ENCODE measurements at regions not wholly inside any gene's neighbourhood (a gene's known extent, or its start where the extent isn't known, plus 50 kb on each side); places are given as distances from the start of the nearest gene placed in this dataset.

DNA sequence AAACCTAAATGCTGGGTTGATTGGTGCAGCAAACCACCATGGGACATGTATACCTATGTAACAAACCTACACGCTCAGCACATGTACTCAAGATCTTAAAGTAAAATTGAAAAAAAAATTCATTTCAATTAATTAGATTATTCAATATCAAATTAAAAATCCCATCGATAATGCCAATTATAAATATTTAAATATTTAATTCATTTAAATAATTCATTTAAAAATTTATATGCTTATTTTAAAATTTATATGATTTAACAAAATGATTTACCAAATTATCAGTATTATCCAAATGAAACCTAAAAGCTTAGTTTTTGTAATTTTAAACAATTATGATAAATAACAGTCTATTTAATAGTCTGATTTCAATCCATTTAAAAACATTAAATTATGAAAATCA is 560.4 kb downstream of the NUP35 start:
- no peaks in the 10 kb centered on the region for H3K36me3 ChIP-seq (ENCODE audit: control insufficient read depth, insufficient read depth, low read length)
- no peaks in the 10 kb centered on the region for H3K4me1 ChIP-seq (ENCODE audit: control insufficient read depth, insufficient read depth, low read length)
- no peak overlapping the region for H3K4me3 ChIP-seq (ENCODE audit: low read depth, low read length)
- H3K27me3 ChIP-seq (ENCODE audit: control insufficient read depth, insufficient read depth, low read length) = no peaks in the 10 kb centered on the region; the same call in 1 of the 2 replicates
- no peak overlapping the region for H3K27ac ChIP-seq (ENCODE audit: low read depth, low read length)
- H3K9me3 ChIP-seq (ENCODE audit: control insufficient read depth, insufficient read depth, low read depth, low read length) = peaks cover 15% of the 10 kb centered on the region
- H3K9ac ChIP-seq (ENCODE audit: low read length) = no peak overlapping the region

DNA sequence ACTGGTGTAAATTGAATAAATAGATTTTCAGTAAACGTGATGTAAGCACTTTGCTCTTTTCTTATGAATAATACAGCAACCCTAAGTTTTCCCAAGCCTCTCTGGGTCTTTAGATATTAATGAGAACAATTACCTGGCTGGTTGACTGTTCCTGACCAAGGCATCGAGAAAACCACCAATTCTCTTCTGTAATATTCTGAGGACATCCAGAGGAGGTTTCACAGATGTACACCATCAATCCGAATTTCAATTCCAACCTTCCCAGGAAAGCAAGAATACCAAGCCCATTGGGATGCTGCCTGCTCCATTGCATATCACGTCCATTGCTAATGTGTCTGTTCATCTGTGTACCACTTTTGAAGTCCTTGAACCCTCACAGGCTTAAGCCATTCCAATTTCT is 571.8 kb downstream of the NUP35 start:
- no peak overlapping the region for H3K9ac ChIP-seq (ENCODE audit: low read length)
- peaks cover 3% of the 10 kb centered on the region; the same call in 1 of the 2 replicates for H3K9me3 ChIP-seq (ENCODE audit: control insufficient read depth, insufficient read depth, low read depth, low read length)
- H3K36me3 ChIP-seq (ENCODE audit: control insufficient read depth, insufficient read depth, low read length) = no peaks in the 10 kb centered on the region
- no peaks in the 10 kb centered on the region for H3K4me1 ChIP-seq (ENCODE audit: control insufficient read depth, insufficient read depth, low read length)
- H3K27me3 ChIP-seq (ENCODE audit: control insufficient read depth, insufficient read depth, low read length) = no peaks in the 10 kb centered on the region
- H3K27ac ChIP-seq (ENCODE audit: low read depth, low read length) = no peak overlapping the region
- H3K4me3 ChIP-seq (ENCODE audit: low read depth, low read length) = no peak overlapping the region

- Histone ChIP-seq H3K4me1 (ENCODE audit: control insufficient read depth, insufficient read depth, low read length) (no peaks in the 10 kb centered on the region), H3K36me3 (ENCODE audit: control insufficient read depth, insufficient read depth, low read length) (no peaks in the 10 kb centered on the region), H3K27ac (ENCODE audit: low read depth, low read length) (no peak overlapping the region), H3K4me3 (ENCODE audit: low read depth, low read length) (no peak overlapping the region), H3K9me3 (ENCODE audit: control insufficient read depth, insufficient read depth, low read depth, low read length) (no peaks in the 10 kb centered on the region), H3K27me3 (ENCODE audit: control insufficient read depth, insufficient read depth, low read length) (no peaks in the 10 kb centered on the region), H3K9ac (ENCODE audit: low read length) (no peak overlapping the region)
These were observed 585.6 kb downstream of the NUP35 start for GRCh38 chr2:183709829-183710228.

GRCh38 chr2:183718246-183718645 is 594.0 kb downstream of the NUP35 start:
- no peaks in the 10 kb centered on the region for H3K36me3 ChIP-seq (ENCODE audit: control insufficient read depth, insufficient read depth, low read length)
- H3K27ac ChIP-seq (ENCODE audit: low read depth, low read length) = no peak overlapping the region
- H3K4me3 ChIP-seq (ENCODE audit: low read depth, low read length) = no peak overlapping the region
- no peaks in the 10 kb centered on the region for H3K27me3 ChIP-seq (ENCODE audit: control insufficient read depth, insufficient read depth, low read length)
- H3K9ac ChIP-seq (ENCODE audit: low read length) = no peak overlapping the region
- no peaks in the 10 kb centered on the region for H3K4me1 ChIP-seq (ENCODE audit: control insufficient read depth, insufficient read depth, low read length)
- no peaks in the 10 kb centered on the region for H3K9me3 ChIP-seq (ENCODE audit: control insufficient read depth, insufficient read depth, low read depth, low read length)

GRCh38 chr2:183723278-183723677 is 599.0 kb downstream of the NUP35 start:
- Histone ChIP-seq H3K27me3 (ENCODE audit: control insufficient read depth, insufficient read depth, low read length) (no peaks in the 10 kb centered on the region), H3K4me1 (ENCODE audit: control insufficient read depth, insufficient read depth, low read length) (no peaks in the 10 kb centered on the region), H3K27ac (ENCODE audit: low read depth, low read length) (no peak overlapping the region)

GRCh38 chr2:183729380-183729779 is 605.1 kb downstream of the NUP35 start:
- Histone ChIP-seq H3K9ac (ENCODE audit: low read length) (no peak overlapping the region), H3K9me3 (ENCODE audit: control insufficient read depth, insufficient read depth, low read depth, low read length) (0 out of 2 replicates have a peak, but pooled peaks cover 2% of the 10 kb centered on the region), H3K4me3 (ENCODE audit: low read depth, low read length) (no peak overlapping the region), H3K27me3 (ENCODE audit: control insufficient read depth, insufficient read depth, low read length) (no peaks in the 10 kb centered on the region), H3K4me1 (ENCODE audit: control insufficient read depth, insufficient read depth, low read length) (no peaks in the 10 kb centered on the region), H3K36me3 (ENCODE audit: control insufficient read depth, insufficient read depth, low read length) (no peaks in the 10 kb centered on the region), H3K27ac (ENCODE audit: low read depth, low read length) (no peak overlapping the region)

More at GRCh38 chr2:183723278-183723677, 599.0 kb downstream of the NUP35 start:
- H3K9ac ChIP-seq (ENCODE audit: low read length) = no peak overlapping the region
- H3K4me3 ChIP-seq (ENCODE audit: low read depth, low read length) = no peak overlapping the region
- H3K36me3 ChIP-seq (ENCODE audit: control insufficient read depth, insufficient read depth, low read length) = no peaks in the 10 kb centered on the region
- H3K9me3 ChIP-seq (ENCODE audit: control insufficient read depth, insufficient read depth, low read depth, low read length) = 0 out of 2 replicates have a peak, but pooled peaks cover 6% of the 10 kb centered on the region

- Histone ChIP-seq H3K4me1 (ENCODE audit: control insufficient read depth, insufficient read depth, low read length) (no peaks in the 10 kb centered on the region), H3K27me3 (ENCODE audit: control insufficient read depth, insufficient read depth, low read length) (no peaks in the 10 kb centered on the region), H3K9ac (ENCODE audit: low read length) (no peak overlapping the region), H3K4me3 (ENCODE audit: low read depth, low read length) (no peak overlapping the region), H3K27ac (ENCODE audit: low read depth, low read length) (no peak overlapping the region), H3K36me3 (ENCODE audit: control insufficient read depth, insufficient read depth, low read length) (no peaks in the 10 kb centered on the region), H3K9me3 (ENCODE audit: control insufficient read depth, insufficient read depth, low read depth, low read length) (no peaks in the 10 kb centered on the region)
These were observed 616.0 kb downstream of the NUP35 start for GRCh38 chr2:183740241-183740640.

DNA sequence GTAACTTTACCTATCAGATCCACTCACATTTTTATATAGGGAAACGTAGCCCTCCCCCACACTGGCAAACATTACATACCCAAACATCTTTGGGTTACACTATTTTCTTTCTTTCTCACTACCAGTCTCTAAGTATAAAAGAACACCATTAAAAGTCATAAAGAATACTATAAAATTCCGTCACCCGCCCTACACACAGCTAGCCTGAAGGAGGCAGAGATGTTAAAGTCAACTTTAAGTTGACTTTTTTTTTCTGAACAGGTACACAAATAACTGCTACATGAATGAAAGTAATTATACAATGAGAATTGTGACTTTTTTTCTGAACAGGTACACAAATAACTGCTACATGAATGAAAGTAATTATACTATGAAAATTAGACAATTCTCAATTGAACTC is 628.3 kb downstream of the NUP35 start:
- H3K4me1 ChIP-seq (ENCODE audit: control insufficient read depth, insufficient read depth, low read length) = no peaks in the 10 kb centered on the region

DNA sequence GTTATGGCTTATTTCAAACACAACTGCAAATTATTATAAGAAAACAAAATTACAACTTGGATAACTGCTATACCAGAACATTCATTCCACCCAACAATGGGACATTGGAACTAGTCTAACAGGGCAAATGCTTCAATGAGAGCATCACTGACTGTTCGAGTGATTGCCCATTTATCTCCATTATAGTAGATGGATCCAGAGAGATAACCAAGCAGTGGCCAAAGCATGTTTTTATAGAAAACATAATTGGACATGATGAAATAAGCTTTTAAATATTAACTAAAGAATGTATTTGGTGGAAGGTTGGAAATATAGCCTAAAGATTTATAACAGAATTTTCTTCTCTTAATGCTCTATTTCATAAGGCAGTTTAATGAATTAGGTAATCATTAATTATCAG is 634.8 kb downstream of the NUP35 start:
- Histone ChIP-seq H3K9me3 (ENCODE audit: control insufficient read depth, insufficient read depth, low read depth, low read length) (no peaks in the 10 kb centered on the region), H3K27ac (ENCODE audit: low read depth, low read length) (no peak overlapping the region), H3K4me1 (ENCODE audit: control insufficient read depth, insufficient read depth, low read length) (peaks cover 12% of the 10 kb centered on the region), H3K9ac (ENCODE audit: low read length) (no peak overlapping the region), H3K27me3 (ENCODE audit: control insufficient read depth, insufficient read depth, low read length) (no peaks in the 10 kb centered on the region), H3K36me3 (ENCODE audit: control insufficient read depth, insufficient read depth, low read length) (no peaks in the 10 kb centered on the region), H3K4me3 (ENCODE audit: low read depth, low read length) (no peak overlapping the region)

More for the DNA sequence above, 628.3 kb downstream of the NUP35 start:
- Histone ChIP-seq H3K27ac (ENCODE audit: low read depth, low read length) (no peak overlapping the region), H3K4me3 (ENCODE audit: low read depth, low read length) (no peak overlapping the region), H3K27me3 (ENCODE audit: control insufficient read depth, insufficient read depth, low read length) (no peaks in the 10 kb centered on the region), H3K9ac (ENCODE audit: low read length) (no peak overlapping the region), H3K36me3 (ENCODE audit: control insufficient read depth, insufficient read depth, low read length) (no peaks in the 10 kb centered on the region), H3K9me3 (ENCODE audit: control insufficient read depth, insufficient read depth, low read depth, low read length) (no peaks in the 10 kb centered on the region)

DNA sequence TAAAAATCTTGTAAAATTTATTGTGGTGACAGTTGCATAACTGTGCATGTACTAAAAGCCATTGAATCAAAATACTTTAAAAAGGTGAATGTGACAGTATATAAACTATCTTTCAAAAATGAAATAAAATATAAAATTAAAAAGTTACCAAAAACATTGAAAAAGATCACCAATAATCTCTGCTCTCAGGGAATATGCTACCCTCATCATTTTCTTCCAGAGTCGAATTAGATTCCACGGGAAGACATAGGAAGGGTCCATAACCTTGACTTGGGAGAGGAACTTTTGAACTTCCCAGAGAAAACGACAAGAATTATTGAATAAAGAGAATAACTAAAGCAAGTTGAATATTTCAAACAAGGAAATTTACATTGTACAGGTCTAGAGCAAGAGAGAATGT is 649.5 kb downstream of the NUP35 start:
- no peak overlapping the region for H3K9ac ChIP-seq (ENCODE audit: low read length)

GRCh38 chr2:183780072-183780471 is 655.8 kb downstream of the NUP35 start:
- no peak overlapping the region for H3K4me3 ChIP-seq (ENCODE audit: low read depth, low read length)
- no peaks in the 10 kb centered on the region for H3K4me1 ChIP-seq (ENCODE audit: control insufficient read depth, insufficient read depth, low read length)
- H3K27ac ChIP-seq (ENCODE audit: low read depth, low read length) = no peak overlapping the region
- H3K9ac ChIP-seq (ENCODE audit: low read length) = no peak overlapping the region
- no peaks in the 10 kb centered on the region for H3K9me3 ChIP-seq (ENCODE audit: control insufficient read depth, insufficient read depth, low read depth, low read length)
- H3K36me3 ChIP-seq (ENCODE audit: control insufficient read depth, insufficient read depth, low read length) = no peaks in the 10 kb centered on the region
- H3K27me3 ChIP-seq (ENCODE audit: control insufficient read depth, insufficient read depth, low read length) = no peaks in the 10 kb centered on the region

More for the DNA sequence above, 649.5 kb downstream of the NUP35 start:
- H3K9me3 ChIP-seq (ENCODE audit: control insufficient read depth, insufficient read depth, low read depth, low read length) = no peaks in the 10 kb centered on the region
- no peaks in the 10 kb centered on the region for H3K27me3 ChIP-seq (ENCODE audit: control insufficient read depth, insufficient read depth, low read length)
- no peak overlapping the region for H3K27ac ChIP-seq (ENCODE audit: low read depth, low read length)
- no peaks in the 10 kb centered on the region for H3K36me3 ChIP-seq (ENCODE audit: control insufficient read depth, insufficient read depth, low read length)
- no peaks in the 10 kb centered on the region for H3K4me1 ChIP-seq (ENCODE audit: control insufficient read depth, insufficient read depth, low read length)
- no peak overlapping the region for H3K4me3 ChIP-seq (ENCODE audit: low read depth, low read length)

GRCh38 chr2:183782436-183782835 is 658.2 kb downstream of the NUP35 start:
- no peak overlapping the region for H3K4me3 ChIP-seq (ENCODE audit: low read depth, low read length)
- no peaks in the 10 kb centered on the region for H3K36me3 ChIP-seq (ENCODE audit: control insufficient read depth, insufficient read depth, low read length)
- H3K9me3 ChIP-seq (ENCODE audit: control insufficient read depth, insufficient read depth, low read depth, low read length) = 0 out of 2 replicates have a peak, but pooled peaks cover 4% of the 10 kb centered on the region
- no peak overlapping the region for H3K9ac ChIP-seq (ENCODE audit: low read length)
- H3K4me1 ChIP-seq (ENCODE audit: control insufficient read depth, insufficient read depth, low read length) = no peaks in the 10 kb centered on the region
- no peak overlapping the region for H3K27ac ChIP-seq (ENCODE audit: low read depth, low read length)
- H3K27me3 ChIP-seq (ENCODE audit: control insufficient read depth, insufficient read depth, low read length) = no peaks in the 10 kb centered on the region
